ENCODE measurements at regions not wholly inside any gene's neighbourhood (a gene's known extent, or its start where the extent isn't known, plus 50 kb on each side); places are given as distances from the start of the nearest gene placed in this dataset.

DNA sequence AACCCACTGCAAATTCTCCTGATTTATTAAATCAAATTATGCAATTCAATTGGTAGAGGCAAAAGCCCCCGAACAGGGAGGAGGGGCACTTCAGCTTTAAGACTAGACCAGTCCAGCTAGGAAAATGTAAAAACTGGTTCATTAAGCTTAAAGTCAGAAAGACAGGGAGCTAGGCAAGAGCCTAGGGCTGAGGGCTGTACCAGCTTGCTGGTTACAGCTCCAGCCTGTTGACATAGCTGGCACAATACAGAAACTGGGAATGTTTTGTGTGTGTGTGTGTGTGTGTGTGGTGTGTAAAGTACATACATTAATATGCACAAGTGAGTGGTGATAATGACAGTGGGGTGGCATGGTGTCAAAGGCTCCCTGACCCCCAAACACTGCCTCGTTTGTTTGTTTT, 307.0 kb upstream of the CELF4 start:
- TF ChIP-seq POLR2A (IDR thresholded peaks at IDR 0.05) (no peak), POLR2AphosphoS5 (IDR thresholded peaks at IDR 0.05) (no peak)
- TF ChIP-seq, protein P1, sequence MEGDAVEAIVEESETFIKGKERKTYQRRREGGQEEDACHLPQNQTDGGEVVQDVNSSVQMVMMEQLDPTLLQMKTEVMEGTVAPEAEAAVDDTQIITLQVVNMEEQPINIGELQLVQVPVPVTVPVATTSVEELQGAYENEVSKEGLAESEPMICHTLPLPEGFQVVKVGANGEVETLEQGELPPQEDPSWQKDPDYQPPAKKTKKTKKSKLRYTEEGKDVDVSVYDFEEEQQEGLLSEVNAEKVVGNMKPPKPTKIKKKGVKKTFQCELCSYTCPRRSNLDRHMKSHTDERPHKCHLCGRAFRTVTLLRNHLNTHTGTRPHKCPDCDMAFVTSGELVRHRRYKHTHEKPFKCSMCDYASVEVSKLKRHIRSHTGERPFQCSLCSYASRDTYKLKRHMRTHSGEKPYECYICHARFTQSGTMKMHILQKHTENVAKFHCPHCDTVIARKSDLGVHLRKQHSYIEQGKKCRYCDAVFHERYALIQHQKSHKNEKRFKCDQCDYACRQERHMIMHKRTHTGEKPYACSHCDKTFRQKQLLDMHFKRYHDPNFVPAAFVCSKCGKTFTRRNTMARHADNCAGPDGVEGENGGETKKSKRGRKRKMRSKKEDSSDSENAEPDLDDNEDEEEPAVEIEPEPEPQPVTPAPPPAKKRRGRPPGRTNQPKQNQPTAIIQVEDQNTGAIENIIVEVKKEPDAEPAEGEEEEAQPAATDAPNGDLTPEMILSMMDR (IDR thresholded peaks at IDR 0.05): no peak
